ENCODE measurements at regions not wholly inside any gene's neighbourhood (a gene's known extent, or its start where the extent isn't known, plus 50 kb on each side); places are given as distances from the start of the nearest gene placed in this dataset.

DNA sequence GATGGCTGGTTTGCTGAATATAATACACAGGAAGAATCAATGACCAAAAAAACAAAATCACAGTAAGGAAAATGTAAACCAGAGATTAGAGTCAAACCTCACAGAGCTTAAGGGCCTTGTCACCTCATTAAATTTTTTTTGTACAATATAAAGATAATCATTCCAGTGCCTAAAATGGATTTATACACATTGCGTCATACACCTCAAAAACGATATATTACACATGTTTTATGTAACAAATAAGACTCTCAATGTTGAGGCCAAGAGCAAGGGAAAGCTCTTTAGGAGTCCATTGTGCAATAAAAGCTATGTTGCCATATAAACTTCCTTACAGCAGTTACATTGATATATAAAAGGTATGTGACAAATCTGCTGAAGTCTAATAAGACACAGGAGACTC is 856.7 kb upstream of the SLITRK1 start:
- H3K79me2 ChIP-seq (ENCODE audit: insufficient read depth, low read length) = no peaks in the 10 kb centered on the region

DNA sequence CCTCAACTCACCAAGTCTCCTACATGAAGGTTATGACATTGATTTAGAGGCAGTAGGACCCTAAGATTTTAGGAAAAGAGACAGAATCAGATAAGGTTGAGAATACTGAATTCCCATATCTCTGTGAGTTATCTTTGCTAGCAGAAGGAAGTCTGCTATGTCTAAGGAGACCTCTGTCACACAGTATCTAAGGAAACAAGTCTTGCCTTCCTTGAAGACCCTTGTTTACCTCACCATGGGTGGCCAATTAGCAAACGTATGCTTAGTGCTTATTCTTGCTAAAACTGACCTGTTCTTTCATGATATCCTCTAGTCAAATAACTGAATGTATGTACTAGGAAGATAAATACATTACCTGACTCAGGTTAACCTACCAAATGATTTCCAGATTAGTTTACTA is 855.4 kb upstream of the SLITRK1 start:
- H3K27ac ChIP-seq (ENCODE audit: low read depth, low read length, poor library complexity, severe bottlenecking) = no peak overlapping the region
- no peaks in the 10 kb centered on the region for H3K79me2 ChIP-seq (ENCODE audit: insufficient read depth, low read length)
- H3K9me2 ChIP-seq (ENCODE audit: low read depth, low read length) = no peaks in the 10 kb centered on the region
- no peaks in the 10 kb centered on the region for H3K4me1 ChIP-seq (ENCODE audit: insufficient read depth, low read length, severe bottlenecking)
- TF ChIP-seq CTCF (IDR thresholded peaks at IDR 0.05; ENCODE audit: low read length) (no peak), EZH2 (IDR thresholded peaks at IDR 0.05; ENCODE audit: borderline replicate concordance, low read length) (no peak)
- no peak overlapping the region for H2AFZ ChIP-seq (ENCODE audit: low read length)
- H3K4me3 ChIP-seq (ENCODE audit: low read depth, low read length, poor library complexity, severe bottlenecking) = no peak overlapping the region
- H3K4me2 ChIP-seq (ENCODE audit: low read length) = no peak overlapping the region
- H3K9ac ChIP-seq (ENCODE audit: low read length) = no peak overlapping the region
- no peaks in the 10 kb centered on the region for H3F3A ChIP-seq (ENCODE audit: insufficient read depth, low read length)
- no peaks in the 10 kb centered on the region for H3K36me3 ChIP-seq (ENCODE audit: insufficient read depth, low read length)
- no peaks in the 10 kb centered on the region for H3K27me3 ChIP-seq (ENCODE audit: insufficient read depth, low read length)
- H3K9me3 ChIP-seq (ENCODE audit: low read length) = no peaks in the 10 kb centered on the region
- no peaks in the 10 kb centered on the region for H4K20me1 ChIP-seq (ENCODE audit: insufficient read depth, low read length)

More for the DNA sequence above, 856.7 kb upstream of the SLITRK1 start:
- Histone ChIP-seq H2AFZ (ENCODE audit: low read length) (no peak overlapping the region), H3K4me1 (ENCODE audit: insufficient read depth, low read length, severe bottlenecking) (no peaks in the 10 kb centered on the region), H3K4me2 (ENCODE audit: low read length) (no peak overlapping the region), H4K20me1 (ENCODE audit: insufficient read depth, low read length) (no peaks in the 10 kb centered on the region), H3K9me3 (ENCODE audit: low read length) (no peaks in the 10 kb centered on the region), H3K9ac (ENCODE audit: low read length) (no peak overlapping the region), H3K27ac (ENCODE audit: low read depth, low read length, poor library complexity, severe bottlenecking) (no peak overlapping the region), H3K9me2 (ENCODE audit: low read depth, low read length) (no peaks in the 10 kb centered on the region), H3K4me3 (ENCODE audit: low read depth, low read length, poor library complexity, severe bottlenecking) (no peak overlapping the region), H3K27me3 (ENCODE audit: insufficient read depth, low read length) (no peaks in the 10 kb centered on the region), H3F3A (ENCODE audit: insufficient read depth, low read length) (no peaks in the 10 kb centered on the region), H3K36me3 (ENCODE audit: insufficient read depth, low read length) (no peaks in the 10 kb centered on the region)
- TF ChIP-seq CTCF (IDR thresholded peaks at IDR 0.05; ENCODE audit: low read length) = no peak
- no peak for TF ChIP-seq EZH2 (IDR thresholded peaks at IDR 0.05; ENCODE audit: borderline replicate concordance, low read length)

DNA sequence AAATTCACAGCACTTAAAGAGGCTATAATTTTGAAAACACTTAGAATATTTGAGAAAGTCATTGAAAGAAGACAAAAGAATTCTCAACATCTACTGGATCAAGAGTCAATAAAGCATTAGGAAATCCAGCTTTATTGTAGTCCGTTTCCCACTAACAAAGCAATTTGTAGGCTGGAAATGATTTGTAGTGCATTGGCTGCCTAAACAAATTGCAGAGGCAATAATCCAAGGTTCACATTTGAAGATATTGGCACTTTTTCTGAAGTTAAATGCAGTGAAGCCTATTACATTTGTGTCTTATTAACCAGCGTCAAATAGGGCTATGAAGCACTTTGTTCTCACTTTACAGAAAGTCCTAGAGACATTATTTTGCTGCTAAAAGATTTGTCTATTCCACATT is 848.1 kb upstream of the SLITRK1 start:
- H3K27me3 ChIP-seq (ENCODE audit: insufficient read depth, low read length) = no peaks in the 10 kb centered on the region
- H3K27ac ChIP-seq (ENCODE audit: low read depth, low read length, poor library complexity, severe bottlenecking) = no peak overlapping the region
- no peaks in the 10 kb centered on the region for H3K9me3 ChIP-seq (ENCODE audit: low read length)
- no peaks in the 10 kb centered on the region for H3K9me2 ChIP-seq (ENCODE audit: low read depth, low read length)
- H2AFZ ChIP-seq (ENCODE audit: low read length) = no peak overlapping the region
- H3F3A ChIP-seq (ENCODE audit: insufficient read depth, low read length) = no peaks in the 10 kb centered on the region
- no peak overlapping the region for H3K4me2 ChIP-seq (ENCODE audit: low read length)
- no peaks in the 10 kb centered on the region for H3K36me3 ChIP-seq (ENCODE audit: insufficient read depth, low read length)
- no peak overlapping the region for H3K4me3 ChIP-seq (ENCODE audit: low read depth, low read length, poor library complexity, severe bottlenecking)
- TF ChIP-seq CTCF (IDR thresholded peaks at IDR 0.05; ENCODE audit: low read length) (no peak), EZH2 (IDR thresholded peaks at IDR 0.05; ENCODE audit: borderline replicate concordance, low read length) (no peak)
- no peaks in the 10 kb centered on the region for H3K4me1 ChIP-seq (ENCODE audit: insufficient read depth, low read length, severe bottlenecking)
- H3K9ac ChIP-seq (ENCODE audit: low read length) = no peak overlapping the region
- no peaks in the 10 kb centered on the region for H3K79me2 ChIP-seq (ENCODE audit: insufficient read depth, low read length)
- H4K20me1 ChIP-seq (ENCODE audit: insufficient read depth, low read length) = no peaks in the 10 kb centered on the region
